GM12875 (cell line): ENCODE measurements at regions not wholly inside any gene's neighbourhood (a gene's known extent, or its start where the extent isn't known, plus 50 kb on each side); places are given as distances from the start of the nearest gene placed in this dataset.

Experiments
- H3K4me3 ChIP-seq: one replicate; pipeline ENCODE4 v1.5.1; 2011; ENCODE audit warnings: low read depth, low read length, control low read depth
- CTCF ChIP-seq: IDR thresholded peaks from 2 replicates; pipeline ENCODE4 v1.5.1; 2011; ENCODE audit warnings: low read depth, mild to moderate bottlenecking, control low read depth, inconsistent platforms, low read length, moderate library complexity, borderline replicate concordance; ENCODE audit not compliant: insufficient read depth

DNA sequence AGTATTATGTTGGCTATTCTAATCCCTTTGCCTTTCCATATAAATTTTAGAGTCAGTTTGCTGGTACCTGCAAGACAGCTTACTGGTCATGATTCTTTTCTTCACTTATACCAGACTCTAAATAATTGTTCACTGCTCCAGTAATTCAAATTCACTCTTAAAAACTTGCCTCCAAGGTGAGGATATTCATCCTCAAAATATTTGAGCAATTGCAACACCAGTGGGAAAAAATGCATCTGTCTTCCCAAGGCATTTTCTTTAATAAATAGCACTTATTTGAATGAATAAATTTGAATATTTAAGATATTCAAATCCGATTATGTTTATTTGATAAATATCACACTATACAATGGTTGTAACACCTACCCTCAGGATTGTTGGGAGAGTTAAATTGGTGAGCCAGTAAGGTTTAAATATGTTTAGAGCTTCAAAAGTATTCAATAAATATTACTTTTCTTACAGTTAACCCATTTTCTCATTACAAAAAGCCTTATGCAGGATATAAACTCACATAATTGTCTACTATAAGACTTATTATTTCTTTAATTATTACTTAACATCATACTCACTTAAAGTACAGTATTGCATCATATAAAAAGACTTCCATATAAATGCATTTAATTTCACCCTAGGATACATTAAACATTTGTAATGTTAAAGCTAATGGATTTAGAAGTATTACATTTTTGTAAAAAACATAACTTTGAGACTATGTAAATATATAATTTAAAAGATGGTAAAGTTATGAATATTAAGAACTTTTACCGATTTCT is 285.6 kb downstream of the SAMD5 start:
- no peak for TF ChIP-seq CTCF
- H3K4me3 ChIP-seq = no peak overlapping the region

- H3K4me3 ChIP-seq = no peak overlapping the region
- no peak for TF ChIP-seq CTCF
Measured at GRCh38 chr6:147802459-147802858, 294.0 kb downstream of the SAMD5 start.

GRCh38 chr6:147805155-147805554 is 296.7 kb downstream of the SAMD5 start:
- no peak for TF ChIP-seq CTCF
- no peak overlapping the region for H3K4me3 ChIP-seq

DNA sequence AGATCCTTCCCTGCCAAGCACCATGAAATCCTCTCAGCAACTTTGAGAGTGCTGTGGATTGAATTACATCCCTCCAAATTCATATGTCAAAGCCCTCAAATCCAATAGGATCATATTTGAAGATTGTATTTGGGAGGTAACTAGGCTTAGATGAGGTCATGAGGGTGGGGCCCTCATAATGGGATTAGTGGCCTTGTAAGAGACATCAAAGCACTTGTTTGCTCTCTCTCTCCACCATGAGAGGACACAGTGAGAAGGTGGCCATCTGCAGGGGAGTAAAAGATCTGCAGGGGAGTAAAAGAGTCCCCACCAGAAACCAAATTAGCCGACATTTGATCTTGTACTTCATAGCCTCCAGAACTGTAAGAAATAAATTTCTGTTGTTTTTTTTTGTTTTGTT is 298.2 kb downstream of the SAMD5 start:
- no peak overlapping the region for H3K4me3 ChIP-seq
- TF ChIP-seq CTCF = no peak

DNA sequence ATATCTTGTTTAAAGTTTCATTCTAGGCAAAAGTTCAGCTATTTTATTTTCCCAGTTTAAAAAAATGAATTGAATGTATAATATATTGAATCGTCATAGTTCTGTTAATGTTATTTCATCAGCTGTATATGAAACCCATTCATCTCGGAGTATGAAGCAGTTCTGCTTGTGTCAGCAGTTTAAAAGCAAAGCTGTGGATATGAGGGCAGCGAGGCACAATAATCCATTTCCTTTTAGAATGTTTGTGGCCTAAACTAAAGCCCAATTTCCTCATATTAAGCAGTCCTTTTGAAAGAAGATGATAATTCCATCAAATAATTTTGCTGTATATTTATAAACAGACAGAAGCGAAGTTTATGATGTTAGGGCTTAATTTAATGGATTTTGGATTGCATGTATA is 300.1 kb downstream of the SAMD5 start:
- TF ChIP-seq CTCF = no peak
- H3K4me3 ChIP-seq = no peak overlapping the region

GRCh38 chr6:147811913-147812629 is 303.6 kb downstream of the SAMD5 start:
- TF ChIP-seq CTCF = no peak
- no peak overlapping the region for H3K4me3 ChIP-seq
